ENCODE measurements at regions not wholly inside any gene's neighbourhood (a gene's known extent, or its start where the extent isn't known, plus 50 kb on each side); places are given as distances from the start of the nearest gene placed in this dataset.

GRCh38 chr13:66128692-66129269 lies 1101.4 kb downstream of the PCDH9 start:
- no peak overlapping the region for H2BK5ac ChIP-seq (ENCODE audit: low read depth, low read length, poor library complexity, severe bottlenecking)
- no peak overlapping the region for H3K56ac ChIP-seq (ENCODE audit: extremely low read depth, insufficient read depth, low read length)
- no peaks in the 10 kb centered on the region for H3K36me3 ChIP-seq (ENCODE audit: control insufficient read depth, insufficient read depth, low read length)
- H3K4me3 ChIP-seq (ENCODE audit: insufficient read depth, low read depth, low read length), result no peak overlapping the region
- no peaks in the 10 kb centered on the region for H3K9me3 ChIP-seq (ENCODE audit: control insufficient read depth, insufficient read depth, low read length)
- H4K91ac ChIP-seq (ENCODE audit: insufficient read depth, low read depth, low read length), result no peak overlapping the region
- in situ Hi-C loops (cut with MboI; ENCODE audit: low sequenced_read_pairs), result no loop called here
- H3K4me2 ChIP-seq (ENCODE audit: low read depth, low read length), result no peak overlapping the region
- no peak overlapping the region for H2AK5ac ChIP-seq (ENCODE audit: low read depth, low read length)
- no peaks in the 10 kb centered on the region for H3K4me1 ChIP-seq (ENCODE audit: control insufficient read depth, insufficient read depth, low read length)
- ATAC-seq (ENCODE audit: low read depth) (no peak), DNase-seq (no peak)
- H4K5ac ChIP-seq (ENCODE audit: low read depth, low read length), result no peak overlapping the region
- H3K18ac ChIP-seq (ENCODE audit: low read depth, low read length), result no peak overlapping the region
- H2BK120ac ChIP-seq (ENCODE audit: low read depth, low read length), result no peak overlapping the region
- no peaks in the 10 kb centered on the region for H4K20me1 ChIP-seq (ENCODE audit: insufficient read depth, low read length)
- H3K9me1 ChIP-seq (ENCODE audit: insufficient read depth, low read length), result no peaks in the 10 kb centered on the region
- no peak overlapping the region for H3K9ac ChIP-seq (ENCODE audit: low read depth, low read length)
- H3K27ac ChIP-seq (ENCODE audit: insufficient read depth, low read length), result no peak overlapping the region
- intact Hi-C loops (cut with micrococcal nuclease), result no loop called here
- TF ChIP-seq POLR2A (IDR thresholded peaks at IDR 0.05; ENCODE audit: low read depth, low read length) (no peak), USF2 (IDR thresholded peaks at IDR 0.05; ENCODE audit: low read depth, low read length) (no peak)
- H2AFZ ChIP-seq (replicated peaks; ENCODE audit: low read length, poor library complexity), result no peak overlapping the region
- CTCF ChIA-PET, result interaction anchor here (1.4 kb wide), 1 partner anchor 17 kb away, joined by 3 read pairs; no protein-coding TSS in a partner anchor
- no TSS peak for BruUV-seq (replicated peaks)
- H2BK15ac ChIP-seq (ENCODE audit: low read depth, low read length), result no peak overlapping the region
- no CpG with 5 or more reads among the region's 4 CpGs for WGBS, 2 experiments (ENCODE audit: extremely low coverage in 2 of 2, insufficient read length in 1 of 2)
- no peak overlapping the region for H2AK9ac ChIP-seq (replicated peaks; ENCODE audit: low read depth, low read length, poor library complexity)
- no peak overlapping the region for H3K14ac ChIP-seq (replicated peaks; ENCODE audit: low read depth, low read length)
- no peaks in the 10 kb centered on the region for H3K79me1 ChIP-seq (ENCODE audit: low read depth in 1 of 2, low read length in 2 of 2)
- no peak overlapping the region for H3K4ac ChIP-seq (ENCODE audit: low read depth, low read length)
- no peak overlapping the region for H3K23ac ChIP-seq (ENCODE audit: low read depth, low read length)
- no peaks in the 10 kb centered on the region for H3K27me3 ChIP-seq (ENCODE audit: control insufficient read depth, insufficient read depth, low read length)
- H2BK20ac ChIP-seq (ENCODE audit: low read depth, low read length), result no peak overlapping the region
- POLR2A ChIA-PET (ENCODE audit: unreplicated experiment), result no interaction called here
- dilution Hi-C loops (cut with HindIII; ENCODE audit: low sequenced_read_pairs, unreplicated experiment), result no loop called here
- no peak overlapping the region for H4K8ac ChIP-seq (ENCODE audit: low read depth in 2 of 2, low read length in 2 of 2)
